Erythroblast (primary cell): ENCODE measurements at regions not wholly inside any gene's neighbourhood (a gene's known extent, or its start where the extent isn't known, plus 50 kb on each side); places are given as distances from the start of the nearest gene placed in this dataset.
A peak's percentile ranks its signal among the peaks of the same experiment; 100 is the strongest.

Experiments
- DNase-seq, 2 experiments: peaks; one replicate each; lab custom pipeline; 2025; lab: John Stamatoyannopoulos, UW
- GATA1 ChIP-seq: IDR thresholded peaks from 2 replicates; pipeline ENCODE4 v1.6.1; 2011; ENCODE audit warnings: low read depth, mild to moderate bottlenecking, control low read depth, low read length, moderate library complexity
- POLR2A ChIP-seq: IDR thresholded peaks from 2 replicates; pipeline ENCODE4 v1.6.1; 2011; ENCODE audit warnings: mild to moderate bottlenecking, low read length

DNA sequence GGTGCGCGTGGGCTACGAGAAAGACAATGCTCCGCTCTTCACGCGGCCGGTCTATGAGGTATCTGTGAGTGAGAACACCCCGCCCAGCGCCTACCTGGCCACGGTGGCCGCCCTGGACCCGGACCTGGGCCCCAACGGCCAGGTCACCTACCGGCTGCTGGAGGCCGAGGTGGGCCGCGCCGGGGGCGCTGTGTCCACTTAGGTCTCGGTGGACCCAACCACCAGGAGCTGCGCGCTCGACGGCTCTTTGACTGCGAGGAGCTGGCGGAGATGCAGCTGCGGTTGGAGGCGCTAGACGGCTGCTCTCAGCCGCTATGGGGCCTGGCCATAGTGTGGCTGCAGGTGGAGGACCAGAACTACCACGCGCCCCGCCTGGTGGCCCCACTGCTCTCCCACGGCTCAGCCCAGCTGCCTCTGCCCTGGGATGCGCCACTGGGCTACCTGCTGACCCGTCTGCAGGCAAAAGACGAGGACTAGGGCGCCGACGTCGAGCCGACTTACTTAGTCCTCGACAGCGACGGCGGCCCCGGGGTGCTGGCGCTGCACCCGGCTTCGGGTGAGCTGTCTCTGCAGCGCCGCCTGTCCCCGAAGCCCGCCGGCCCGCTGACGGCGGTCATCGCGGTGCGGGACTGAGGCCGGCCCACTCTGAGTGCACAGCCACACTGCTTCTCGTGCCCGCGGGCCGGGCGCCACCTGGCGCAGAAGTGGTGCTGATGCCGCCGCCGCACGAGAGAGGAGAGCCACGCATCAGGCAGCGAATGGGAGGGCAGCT is 173.0 kb downstream of the OLFM4 start:
- TF ChIP-seq GATA1 (no peak), POLR2A (no peak)
- DNase-seq: peak in 1 of 2 experiments; percentile 1

DNA sequence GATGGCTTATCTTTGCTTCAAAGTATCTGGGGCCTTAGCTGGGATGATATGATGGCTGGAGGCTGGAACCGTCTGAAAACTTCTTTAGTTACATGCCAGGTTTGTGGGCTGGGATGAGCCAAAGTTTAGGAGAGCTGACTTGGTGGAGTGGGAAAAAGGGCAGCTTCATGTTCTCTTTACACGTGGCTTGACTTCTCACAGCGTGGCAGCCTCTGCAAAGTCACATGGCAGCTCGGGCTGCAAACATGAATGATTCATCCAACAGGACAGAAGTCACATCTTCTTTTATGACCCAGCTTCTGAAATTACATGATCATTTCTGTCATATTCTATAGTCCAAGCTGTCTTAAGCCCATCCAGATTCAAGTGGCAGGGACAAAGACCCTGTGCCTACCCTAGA is 176.0 kb downstream of the OLFM4 start:
- TF ChIP-seq GATA1 (no peak), POLR2A (no peak)
- DNase-seq: no peak

DNA sequence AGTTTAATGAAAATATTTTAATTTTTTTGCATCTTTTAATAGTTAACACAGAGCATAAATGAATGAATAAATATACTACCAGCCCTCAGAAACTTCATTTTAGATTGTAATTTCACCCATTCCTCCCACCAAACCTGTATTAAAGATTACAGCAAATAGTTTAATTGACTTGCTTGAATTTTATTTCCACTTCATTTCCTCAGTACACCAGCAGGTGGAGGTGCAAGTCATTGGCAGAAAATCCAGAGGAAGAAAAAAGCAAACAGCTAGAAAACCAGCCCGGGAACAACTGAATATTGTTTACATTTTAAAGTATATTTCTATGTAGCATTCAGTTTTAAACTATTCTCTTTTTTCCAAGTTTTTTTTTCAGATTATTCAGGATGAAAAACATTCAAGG is 177.8 kb downstream of the OLFM4 start:
- peak in 1 of 2 experiments; percentile 5 for DNase-seq

DNA sequence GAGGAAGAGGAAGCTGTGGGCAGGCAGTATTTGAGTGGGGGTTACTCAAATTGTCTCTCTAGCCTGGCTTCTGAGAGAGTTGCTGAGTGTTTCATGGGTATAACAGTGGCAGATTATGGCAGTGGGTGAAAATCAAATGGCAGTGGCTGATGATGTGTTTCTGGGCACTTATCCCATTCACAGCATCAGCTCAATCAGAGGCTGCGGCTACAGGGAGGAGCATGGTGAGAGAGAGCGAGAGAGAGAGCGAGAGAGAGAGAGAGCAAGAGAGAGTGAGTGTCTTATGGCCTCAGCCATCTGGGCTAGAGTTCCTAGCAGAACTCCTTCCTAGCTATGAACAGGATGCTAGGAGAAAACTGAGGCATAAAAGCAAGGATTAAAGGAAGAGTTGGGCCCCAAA is 178.9 kb downstream of the OLFM4 start:
- TF ChIP-seq GATA1: no peak
- TF ChIP-seq POLR2A: no peak
- no peak for DNase-seq

More for the DNA sequence above, 177.8 kb downstream of the OLFM4 start:
- TF ChIP-seq GATA1: no peak
- no peak for TF ChIP-seq POLR2A

DNA sequence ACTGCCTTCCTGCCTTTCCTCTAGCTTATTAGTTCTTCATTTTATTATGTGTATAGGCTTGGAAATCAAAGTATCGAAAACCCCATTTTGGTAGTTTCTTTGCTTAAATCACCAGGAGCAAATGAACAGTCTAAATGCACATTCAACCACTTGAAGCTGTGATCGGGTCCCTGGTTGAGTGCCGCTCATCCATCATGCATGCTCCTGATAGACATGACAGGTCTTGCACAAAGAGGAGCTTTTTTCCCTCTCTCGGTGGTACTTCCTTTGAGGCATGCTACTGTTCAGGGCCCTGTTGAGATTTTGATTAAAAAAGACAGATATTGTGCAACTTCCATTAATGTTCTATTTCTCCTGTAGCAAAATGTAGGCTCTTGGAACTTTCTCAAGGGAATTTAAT is 185.8 kb downstream of the OLFM4 start:
- DNase-seq: no peak
- TF ChIP-seq GATA1 (no peak), POLR2A (no peak)

DNA sequence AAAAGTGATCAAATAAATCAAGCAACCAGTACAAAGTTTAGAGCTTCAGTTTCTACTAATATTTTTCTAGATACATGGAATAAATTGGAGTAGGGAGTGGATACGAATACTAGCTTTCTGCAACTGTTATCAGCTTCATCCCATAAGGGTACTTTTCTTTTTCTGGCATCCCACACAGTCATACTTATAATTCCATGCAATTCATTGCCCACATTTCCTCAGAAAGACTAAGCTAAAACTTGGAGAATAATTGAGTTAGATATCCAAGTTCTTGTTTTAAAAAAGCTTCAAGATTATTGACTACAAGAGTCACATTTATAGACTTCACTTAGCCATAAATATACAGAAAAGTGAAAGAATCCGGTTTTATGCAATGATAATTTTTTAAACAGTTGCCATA is 186.9 kb downstream of the OLFM4 start:
- DNase-seq: no peak
- TF ChIP-seq GATA1 (no peak), POLR2A (no peak)

DNA sequence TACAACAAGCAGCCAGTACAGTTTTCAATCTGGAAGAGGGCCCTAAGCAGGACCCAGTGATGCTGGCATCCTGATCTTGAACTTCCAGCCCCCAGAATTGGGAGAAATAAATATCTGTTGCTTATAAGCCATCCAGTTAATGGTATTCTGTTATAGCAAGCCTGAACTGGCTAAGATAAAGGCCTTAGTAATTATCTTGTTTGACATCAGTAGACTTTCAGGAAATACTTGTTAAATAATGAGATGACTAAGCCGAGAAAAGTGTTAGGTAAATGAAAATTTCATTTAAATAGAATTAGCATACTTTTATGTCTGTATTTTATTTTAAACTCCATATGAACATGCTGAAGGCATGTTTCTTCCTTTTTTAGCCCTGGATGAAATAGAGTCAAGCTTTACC is 188.2 kb downstream of the OLFM4 start:
- TF ChIP-seq POLR2A (no peak), GATA1 (no peak)

DNA sequence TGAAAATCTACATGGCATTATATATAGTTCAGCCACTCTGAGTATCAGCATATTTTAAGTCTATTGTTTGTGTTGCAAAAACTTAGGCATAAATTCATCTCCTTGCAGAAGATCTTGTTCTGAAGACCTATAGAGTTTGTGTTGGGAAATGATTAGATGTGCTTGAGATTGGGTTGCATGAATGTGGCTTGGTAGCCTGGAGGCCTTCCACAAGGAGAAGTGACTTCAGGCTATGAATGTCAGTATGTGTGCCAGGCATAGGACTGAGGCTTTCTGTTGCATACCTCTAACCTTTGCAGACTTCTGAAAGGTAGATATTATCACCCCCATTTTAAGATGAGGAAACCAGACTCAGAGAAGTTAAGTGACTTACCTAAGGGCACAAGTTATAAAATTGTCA is 188.6 kb downstream of the OLFM4 start:
- TF ChIP-seq POLR2A: no peak
- no peak for TF ChIP-seq GATA1
- DNase-seq: no peak

More for the DNA sequence above, 188.2 kb downstream of the OLFM4 start:
- DNase-seq: no peak

DNA sequence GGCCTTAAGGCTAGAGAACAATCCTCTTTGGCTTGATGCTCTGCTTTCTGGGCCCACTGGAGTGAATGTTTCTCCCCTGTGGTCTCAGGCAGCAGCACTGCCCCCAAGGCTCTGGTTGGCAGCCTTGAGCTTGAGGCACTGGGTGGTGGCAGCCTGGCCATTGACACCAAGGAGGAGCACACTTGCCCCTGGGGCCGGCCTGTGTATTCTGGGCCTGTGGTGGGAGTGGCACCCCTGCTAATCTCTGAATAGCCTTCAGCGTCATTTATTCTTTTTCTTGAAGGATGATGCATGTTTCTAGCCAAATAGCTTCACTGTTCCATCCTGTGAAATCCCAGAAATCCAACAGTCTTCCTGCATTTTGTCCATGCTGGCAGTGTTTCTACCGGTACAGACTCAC is 191.4 kb downstream of the OLFM4 start:
- no peak for DNase-seq
- TF ChIP-seq GATA1: no peak

DNA sequence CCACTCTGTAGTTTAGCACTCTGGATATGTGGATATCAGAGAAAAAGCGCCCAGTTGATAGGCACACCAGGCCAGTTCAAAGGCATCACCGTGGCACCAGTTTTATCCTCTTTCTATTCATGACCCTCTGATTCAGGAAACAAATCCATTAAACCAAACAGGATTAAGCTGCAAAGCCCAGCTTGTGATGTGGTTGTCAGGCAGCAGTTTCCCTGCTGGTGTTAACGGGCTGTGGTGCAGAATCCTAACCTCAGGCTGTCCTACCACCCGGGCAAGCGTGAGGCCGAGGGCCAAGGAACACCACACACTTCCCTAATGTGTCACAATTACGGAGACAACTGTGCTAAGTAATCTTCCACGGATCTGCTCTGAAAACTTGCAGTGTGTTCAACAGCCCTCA is 209.1 kb downstream of the OLFM4 start:
- TF ChIP-seq POLR2A (no peak), GATA1 (no peak)
- no peak for DNase-seq

DNA sequence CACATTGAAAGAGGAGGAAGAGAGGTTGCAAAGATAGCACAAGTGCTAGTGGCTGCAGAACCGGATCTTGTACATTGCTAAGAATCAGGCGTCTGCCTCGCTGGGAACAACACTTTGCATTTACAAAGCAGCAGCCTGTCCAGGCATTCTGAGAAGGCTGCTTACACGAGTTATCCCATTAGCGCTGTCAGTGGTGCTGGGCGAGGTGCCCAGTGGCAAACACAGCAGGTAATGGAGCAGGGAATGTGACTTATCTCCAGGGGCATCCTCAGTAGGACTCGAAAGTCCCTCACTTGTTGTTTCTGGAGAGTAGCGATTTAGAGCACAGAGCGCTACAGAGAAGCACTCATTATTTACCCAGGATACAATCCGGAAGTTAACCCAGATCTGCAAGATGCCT is 209.6 kb downstream of the OLFM4 start:
- no peak for DNase-seq
- TF ChIP-seq GATA1 (no peak), POLR2A (no peak)

DNA sequence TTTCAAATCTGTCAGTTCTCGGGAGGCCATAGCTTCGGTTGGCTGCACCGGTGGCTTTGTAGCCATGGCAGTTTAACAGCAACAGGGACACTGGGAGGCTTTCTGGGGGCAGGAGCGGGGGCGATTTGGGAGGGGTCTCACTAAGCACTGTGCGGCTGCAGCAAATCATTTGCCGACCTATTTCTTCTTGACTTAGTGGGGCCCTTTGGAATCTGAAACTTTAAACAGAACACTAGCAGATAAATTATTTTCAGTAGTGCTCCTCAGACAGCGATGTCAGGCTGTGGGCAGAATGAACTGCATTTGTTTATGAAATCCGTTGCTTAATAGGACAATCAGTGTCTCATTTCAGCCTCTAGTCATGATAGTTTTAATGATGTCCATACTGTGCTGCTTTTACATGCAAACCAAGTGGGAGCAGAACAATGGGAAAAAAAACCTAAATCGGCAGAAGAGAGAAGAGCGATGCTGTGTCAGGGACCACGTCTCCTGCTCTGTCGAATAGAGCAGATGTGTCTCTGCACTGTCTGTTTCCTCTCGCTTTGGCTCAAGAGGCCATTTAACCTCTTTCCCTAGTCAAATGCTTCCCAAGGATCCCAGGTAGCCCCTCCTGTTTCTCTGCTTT is 211.9 kb downstream of the OLFM4 start:
- no peak for DNase-seq
- no peak for TF ChIP-seq POLR2A
- TF ChIP-seq GATA1: no peak

DNA sequence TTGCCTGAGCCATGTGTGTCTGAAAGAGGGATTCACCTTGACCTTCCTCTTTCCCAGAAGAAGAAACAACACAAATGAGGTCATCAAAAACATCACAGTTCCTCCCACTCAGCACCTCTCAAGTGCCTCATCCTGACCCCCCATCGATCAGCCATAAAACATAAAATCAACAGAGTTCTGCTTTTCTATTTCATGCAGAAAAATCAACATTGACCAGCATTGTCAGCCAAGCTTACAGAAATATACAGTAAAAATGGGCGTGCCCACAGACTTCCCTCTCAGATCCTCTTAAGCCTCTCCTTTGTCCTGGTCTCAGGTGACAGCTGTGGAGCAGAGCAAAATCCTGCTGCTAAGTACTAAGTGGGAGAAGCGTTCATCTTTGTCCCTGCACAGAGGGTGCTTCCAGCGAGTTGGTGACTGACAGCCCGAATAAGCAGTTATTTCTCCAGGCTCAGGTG is 213.3 kb downstream of the OLFM4 start:
- TF ChIP-seq GATA1 (no peak), POLR2A (no peak)
- no peak for DNase-seq

DNA sequence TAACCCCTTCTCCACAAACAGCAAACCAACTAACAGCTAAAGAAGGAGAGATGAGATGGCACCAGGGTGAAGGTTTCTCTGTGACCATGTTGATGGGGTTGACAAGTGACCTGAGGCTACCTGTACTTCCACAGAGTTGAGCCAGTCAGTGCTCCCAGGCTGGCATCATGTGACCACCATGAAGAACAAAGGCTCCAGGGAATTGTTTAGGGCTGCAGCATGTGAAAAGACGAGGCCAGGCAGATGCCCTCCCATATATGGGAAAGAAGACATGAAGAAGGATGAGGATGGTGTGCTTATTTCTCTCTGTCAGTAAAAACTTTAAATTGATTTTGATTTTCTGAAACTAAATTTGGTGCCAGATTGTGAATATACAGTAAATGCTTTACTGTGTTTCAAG is 220.6 kb downstream of the OLFM4 start:
- TF ChIP-seq POLR2A (no peak), GATA1 (no peak)

More for the DNA sequence above, 220.6 kb downstream of the OLFM4 start:
- no peak for DNase-seq
